OCI-LY3 (cell line): ENCODE measurements at regions not wholly inside any gene's neighbourhood (a gene's known extent, or its start where the extent isn't known, plus 50 kb on each side); places are given as distances from the start of the nearest gene placed in this dataset.
"Not testable (repeated sequence)": the region's sequence is repeated elsewhere in the genome, so short reads cannot be mapped to it uniquely, and the experiment has no call there.

ENCODE experiments used
- H2AFZ ChIP-seq: fragments of 200-600, 300-600 bp; shearing (Covaris generic); 2 replicates; pipeline ENCODE4 v1.6.0; 2014; ENCODE audit warnings: antibody characterized with exemption, low read depth, low read length
- H3K27ac ChIP-seq: fragments of 200-600, 300-600 bp; sonication (generic); 2 replicates; pipeline ENCODE4 v1.5.1; 2014; ENCODE audit warnings: mild to moderate bottlenecking, low read length, moderate library complexity, mixed read lengths
- H3K27me3 ChIP-seq: fragments of 200-600, 300-600 bp; sonication (generic); 2 replicates; pipeline ENCODE4 v1.6.1; 2014; ENCODE audit warnings: low read depth, low read length, mixed read lengths
- H3K36me3 ChIP-seq: fragments of 200-600, 300-600 bp; sonication (generic); replicated peaks from 2 replicates; pipeline ENCODE3; 2014; ENCODE audit warnings: low read depth, low read length, mixed read lengths
- H3K4me1 ChIP-seq: fragments of 300-600, 200-600 bp; sonication (generic); 2 replicates; pipeline ENCODE4 v1.6.1; 2014; ENCODE audit warnings: low read length, mixed read lengths
- H3K4me2 ChIP-seq: fragments of 200-600, 300-600 bp; sonication (generic); 2 replicates; pipeline ENCODE4 v1.6.1; 2014; ENCODE audit warnings: low read length, mixed read lengths
- H3K4me3 ChIP-seq: fragments of 300-600, 200-600 bp; sonication (generic); 2 replicates; pipeline ENCODE4 v1.5.1; 2014; ENCODE audit warnings: antibody characterized with exemption, mild to moderate bottlenecking, low read length, moderate library complexity
- H3K79me2 ChIP-seq: fragments of 300-600, 200-600 bp; shearing (Covaris generic); 2 replicates; pipeline ENCODE4 v1.6.1; 2014; ENCODE audit warnings: mild to moderate bottlenecking, low read length, mixed read lengths
- H3K9ac ChIP-seq: fragments of 300-600, 200-600 bp; shearing (Covaris generic); 2 replicates; pipeline ENCODE4 v1.6.0; 2014; ENCODE audit warnings: mild to moderate bottlenecking, low read length, moderate library complexity
- H3K9me3 ChIP-seq: fragments of 200-600, 300-600 bp; shearing (Covaris generic); 2 replicates; pipeline ENCODE4 v1.6.1; 2014; ENCODE audit warnings: low read length, mixed read lengths; ENCODE audit not compliant: insufficient read depth
- H4K20me1 ChIP-seq: fragments of 200-600, 300-600 bp; sonication (generic); 2 replicates; pipeline ENCODE4 v1.6.1; 2016; ENCODE audit warnings: low read length, mixed read lengths; ENCODE audit not compliant: insufficient read depth
- CTCF ChIP-seq: fragments of 200-600, 300-600 bp; sonication (generic); IDR thresholded peaks from 2 replicates; pipeline ENCODE4 v1.5.1; 2014; ENCODE audit warnings: antibody characterized with exemption, low read length, low read depth
- EZH2phosphoT487 ChIP-seq: fragments of 200-600 bp; shearing (Covaris generic); IDR thresholded peaks from 2 replicates; pipeline ENCODE4 v1.6.1; 2018; ENCODE audit warnings: antibody characterized with exemption, mixed run types, low read depth

- no peak overlapping the region for H3K9ac ChIP-seq
- H3K27ac ChIP-seq = no peak overlapping the region
- H3K79me2 ChIP-seq = no peaks in the 10 kb centered on the region
- no peak overlapping the region for H3K4me3 ChIP-seq
- H3K4me2 ChIP-seq = no peak overlapping the region
- TF ChIP-seq CTCF (no peak), EZH2phosphoT487 (no peak)
- H3K4me1 ChIP-seq = no peaks in the 10 kb centered on the region
- no peaks in the 10 kb centered on the region for H3K27me3 ChIP-seq
- H3K36me3 ChIP-seq = no peaks in the 10 kb centered on the region
- H4K20me1 ChIP-seq = no peaks in the 10 kb centered on the region
- no peak overlapping the region for H2AFZ ChIP-seq
- H3K9me3 ChIP-seq = no peaks in the 10 kb centered on the region
These were observed 67.1 kb upstream of the TMTC2 start for GRCh38 chr12:82619644-82620043.

GRCh38 chr12:82620917-82621316 lies 65.8 kb upstream of the TMTC2 start:
- TF ChIP-seq EZH2phosphoT487 (no peak), CTCF (no peak)

GRCh38 chr12:82625523-82625922 lies 61.2 kb upstream of the TMTC2 start:
- no peak overlapping the region for H3K9ac ChIP-seq
- H3K9me3 ChIP-seq = no peaks in the 10 kb centered on the region
- no peaks in the 10 kb centered on the region for H3K27me3 ChIP-seq
- H3K4me2 ChIP-seq = no peak overlapping the region
- H3K4me1 ChIP-seq = no peaks in the 10 kb centered on the region
- no peaks in the 10 kb centered on the region for H3K36me3 ChIP-seq
- no peak overlapping the region for H3K4me3 ChIP-seq
- H3K79me2 ChIP-seq = no peaks in the 10 kb centered on the region
- H2AFZ ChIP-seq = no peak overlapping the region
- H4K20me1 ChIP-seq = no peaks in the 10 kb centered on the region
- no peak overlapping the region for H3K27ac ChIP-seq
- TF ChIP-seq EZH2phosphoT487 (no peak), CTCF (no peak)

More at GRCh38 chr12:82620917-82621316, 65.8 kb upstream of the TMTC2 start:
- H3K4me1 ChIP-seq = no peaks in the 10 kb centered on the region
- no peak overlapping the region for H2AFZ ChIP-seq
- no peak overlapping the region for H3K4me3 ChIP-seq
- no peaks in the 10 kb centered on the region for H3K9me3 ChIP-seq
- H3K4me2 ChIP-seq = no peak overlapping the region
- H3K36me3 ChIP-seq = no peaks in the 10 kb centered on the region
- H3K9ac ChIP-seq = no peak overlapping the region
- no peaks in the 10 kb centered on the region for H4K20me1 ChIP-seq
- no peak overlapping the region for H3K27ac ChIP-seq
- H3K27me3 ChIP-seq = no peaks in the 10 kb centered on the region
- no peaks in the 10 kb centered on the region for H3K79me2 ChIP-seq

- no peak for TF ChIP-seq EZH2phosphoT487
- TF ChIP-seq CTCF = peak; percentile 73
- H2AFZ ChIP-seq = no peak overlapping the region
These were observed 58.9 kb upstream of the TMTC2 start for GRCh38 chr12:82627799-82628198.

GRCh38 chr12:82634495-82635258 lies 52.0 kb upstream of the TMTC2 start:
- not testable (repeated sequence) for H2AFZ ChIP-seq, H3K79me2 ChIP-seq, H3K36me3 ChIP-seq, H3K27me3 ChIP-seq, H4K20me1 ChIP-seq, H3K9me3 ChIP-seq, H3K4me3 ChIP-seq, H3K4me2 ChIP-seq, H3K27ac ChIP-seq, H3K4me1 ChIP-seq, H3K9ac ChIP-seq

More at GRCh38 chr12:82627799-82628198, 58.9 kb upstream of the TMTC2 start:
- no peaks in the 10 kb centered on the region for H4K20me1 ChIP-seq
- no peak overlapping the region for H3K4me2 ChIP-seq
- no peak overlapping the region for H3K4me3 ChIP-seq
- H3K27ac ChIP-seq = no peak overlapping the region
- H3K27me3 ChIP-seq = no peaks in the 10 kb centered on the region
- H3K9ac ChIP-seq = no peak overlapping the region
- no peaks in the 10 kb centered on the region for H3K4me1 ChIP-seq
- no peaks in the 10 kb centered on the region for H3K36me3 ChIP-seq
- no peaks in the 10 kb centered on the region for H3K9me3 ChIP-seq
- H3K79me2 ChIP-seq = no peaks in the 10 kb centered on the region
